ENCODE measurements at regions not wholly inside any gene's neighbourhood (a gene's known extent, or its start where the extent isn't known, plus 50 kb on each side); places are given as distances from the start of the nearest gene placed in this dataset.

DNA sequence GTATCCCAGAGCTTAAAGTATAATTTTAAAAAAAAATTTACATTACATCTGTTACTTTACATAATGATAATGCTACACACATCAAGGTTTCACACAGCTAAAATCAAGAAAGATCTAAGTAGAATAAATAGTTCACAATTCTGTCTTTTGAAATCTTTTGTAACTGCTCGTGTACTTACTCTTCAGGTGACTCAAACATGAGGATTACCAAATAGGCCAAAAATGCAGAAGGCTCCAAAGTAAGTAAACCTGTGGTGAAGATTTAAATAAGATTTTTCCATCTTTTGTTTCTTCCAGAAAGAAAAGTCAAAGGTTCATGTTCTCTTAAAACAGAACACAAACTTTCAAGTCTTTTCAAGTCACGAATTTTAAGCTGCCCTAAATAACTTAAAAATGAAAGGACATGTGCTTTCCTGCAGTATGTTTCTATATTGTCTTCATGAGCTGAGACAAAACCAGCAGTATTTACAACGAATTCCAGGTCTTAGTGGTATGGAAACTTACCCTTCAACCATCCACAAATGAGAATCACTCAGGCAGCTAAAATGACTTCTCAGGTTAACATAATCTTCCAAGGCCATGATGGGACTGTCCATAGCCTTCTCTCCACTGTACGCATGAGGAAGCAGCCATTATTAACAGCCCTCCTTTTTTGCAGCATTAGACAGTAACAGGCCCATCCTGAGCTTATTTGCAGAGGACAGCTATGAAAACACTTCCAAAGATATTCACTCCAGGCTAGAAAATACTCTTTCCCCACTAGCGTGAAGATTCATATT, 172.8 kb upstream of the EDNRA start:
- no peak for DNase-seq (ENCODE audit: low read depth)

DNA sequence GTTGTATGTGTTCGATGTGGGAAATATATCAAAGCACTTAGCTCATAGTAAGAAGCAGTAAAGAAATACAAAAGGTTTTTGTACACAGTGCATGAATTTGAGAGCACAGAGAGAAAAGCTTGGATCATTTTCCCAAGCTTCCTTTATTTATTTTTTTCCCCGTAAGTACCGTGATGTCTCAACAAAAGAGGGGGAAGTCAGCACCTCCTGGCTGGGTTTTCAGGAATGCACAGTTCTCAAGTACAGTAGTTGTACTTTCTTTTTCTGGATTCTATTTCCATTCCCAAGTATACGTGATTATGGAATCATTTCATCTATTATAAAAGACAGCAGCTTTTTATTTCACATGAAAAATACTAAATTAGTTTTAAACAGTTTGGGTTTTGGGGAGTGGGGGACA, 171.5 kb upstream of the EDNRA start:
- H3K4me3 ChIP-seq (ENCODE audit: control insufficient read depth, low read depth, low read length) = no peak overlapping the region
- DNase-seq (ENCODE audit: low read depth) = no peak
- no peak for TF ChIP-seq CTCF (IDR thresholded peaks at IDR 0.05; ENCODE audit: control insufficient read depth, insufficient read depth, low read depth, low read length, missing control alignments)

More for the DNA sequence above, 172.8 kb upstream of the EDNRA start:
- no peak overlapping the region for H3K4me3 ChIP-seq (ENCODE audit: control insufficient read depth, low read depth, low read length)
- TF ChIP-seq CTCF (IDR thresholded peaks at IDR 0.05; ENCODE audit: control insufficient read depth, insufficient read depth, low read depth, low read length, missing control alignments) = no peak

DNA sequence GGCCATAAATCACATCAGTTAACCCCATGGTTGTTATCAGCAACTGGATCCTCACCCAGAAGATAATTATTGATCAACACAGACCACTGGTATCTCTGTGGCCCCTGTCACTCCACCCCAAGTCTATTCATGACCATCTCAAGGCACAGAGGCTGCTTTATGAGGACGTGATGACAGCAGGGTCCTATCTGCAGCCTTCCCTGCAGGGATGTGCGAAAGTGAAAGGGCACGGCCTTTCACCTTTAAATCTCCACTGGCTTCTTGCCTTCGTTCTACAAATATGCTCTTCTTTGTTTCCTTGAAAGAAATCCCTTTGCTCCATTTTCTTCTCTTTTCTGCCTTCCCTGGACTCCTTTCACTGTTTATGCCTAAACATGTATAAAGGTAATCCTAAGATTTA, 170.6 kb upstream of the EDNRA start:
- no peak for DNase-seq (ENCODE audit: low read depth)
- no peak for TF ChIP-seq CTCF (IDR thresholded peaks at IDR 0.05; ENCODE audit: control insufficient read depth, insufficient read depth, low read depth, low read length, missing control alignments)
- no peak overlapping the region for H3K4me3 ChIP-seq (ENCODE audit: control insufficient read depth, low read depth, low read length)

DNA sequence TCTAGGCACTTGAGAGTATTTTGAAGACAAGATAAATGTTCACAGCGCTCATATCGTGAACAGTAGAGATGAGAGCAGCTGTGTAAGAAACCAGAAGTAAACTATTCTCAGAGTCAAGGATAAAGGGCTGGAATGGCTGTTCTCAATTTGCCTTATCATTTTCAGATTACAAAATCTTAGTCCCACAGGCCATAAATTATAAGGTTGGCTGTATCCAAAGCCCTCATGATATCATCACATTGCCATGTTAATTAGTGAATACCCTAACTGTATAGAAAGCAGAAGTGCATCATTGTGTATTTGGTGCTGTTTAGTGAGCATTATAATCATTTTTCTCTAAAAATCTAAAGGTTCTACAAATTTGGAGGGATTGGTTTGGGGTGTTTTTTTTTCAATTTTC, 168.9 kb upstream of the EDNRA start:
- H3K4me3 ChIP-seq (ENCODE audit: control insufficient read depth, low read depth, low read length) = no peak overlapping the region
- TF ChIP-seq CTCF (IDR thresholded peaks at IDR 0.05; ENCODE audit: control insufficient read depth, insufficient read depth, low read depth, low read length, missing control alignments) = no peak
- DNase-seq (ENCODE audit: low read depth) = no peak

DNA sequence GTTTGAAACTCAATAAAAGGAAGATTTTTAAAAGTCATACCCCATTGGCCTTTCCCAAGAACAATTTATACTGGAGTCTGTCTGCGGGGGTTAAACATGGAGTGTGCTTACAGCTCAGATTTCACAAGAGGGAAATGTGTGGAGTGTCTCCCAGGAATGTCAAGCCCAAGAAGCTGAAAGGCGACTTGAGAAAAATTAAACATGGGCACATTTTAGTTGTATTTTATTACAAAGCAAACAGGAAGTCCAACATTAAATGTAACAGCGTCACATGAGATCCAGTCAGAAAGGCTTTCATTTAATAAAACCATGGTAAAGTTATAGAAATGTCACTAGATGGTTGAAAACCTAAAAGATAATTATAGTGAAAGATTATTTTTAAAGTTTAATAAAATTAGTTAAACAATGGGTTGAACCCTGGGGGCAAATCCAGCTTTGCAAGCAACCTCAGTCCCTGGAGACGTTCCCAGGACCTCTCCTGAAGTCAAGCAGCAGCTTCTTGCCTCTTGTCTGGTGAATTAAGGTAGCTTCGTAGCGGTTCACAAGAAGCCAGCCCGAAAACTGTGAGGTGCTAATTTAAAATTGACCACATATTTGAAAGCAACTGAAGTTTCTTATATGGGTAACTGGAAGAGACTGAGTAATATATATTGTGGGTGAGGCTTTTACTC, 168.4 kb upstream of the EDNRA start:
- DNase-seq (ENCODE audit: low read depth) = no peak
- H3K4me3 ChIP-seq (ENCODE audit: control insufficient read depth, low read depth, low read length) = no peak overlapping the region
- no peak for TF ChIP-seq CTCF (IDR thresholded peaks at IDR 0.05; ENCODE audit: control insufficient read depth, insufficient read depth, low read depth, low read length, missing control alignments)

DNA sequence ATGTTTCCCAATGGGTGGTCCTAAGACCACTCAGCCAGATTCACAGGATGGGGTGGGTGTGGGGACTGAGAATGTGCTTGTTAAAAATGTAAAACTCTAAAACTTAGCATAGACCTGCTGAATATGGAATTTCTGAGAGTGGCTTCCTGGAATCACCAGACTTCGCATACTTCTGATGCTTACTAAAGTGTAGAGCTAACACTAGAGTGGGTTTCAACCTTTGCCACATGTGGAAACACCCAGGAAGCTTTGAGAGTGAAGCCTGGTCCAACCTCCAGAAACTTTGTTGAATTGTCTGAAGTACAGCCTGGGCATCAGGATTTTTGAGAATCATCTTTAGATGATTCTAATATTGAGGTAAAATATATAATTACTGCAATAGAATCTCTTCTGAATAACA, 167.8 kb upstream of the EDNRA start:
- no peak overlapping the region for H3K4me3 ChIP-seq (ENCODE audit: control insufficient read depth, low read depth, low read length)
- DNase-seq (ENCODE audit: low read depth) = no peak
- TF ChIP-seq CTCF (IDR thresholded peaks at IDR 0.05; ENCODE audit: control insufficient read depth, insufficient read depth, low read depth, low read length, missing control alignments) = no peak

Measured in AG09309 (cell line).